ENCODE measurements at regions not wholly inside any gene's neighbourhood (a gene's known extent, or its start where the extent isn't known, plus 50 kb on each side); places are given as distances from the start of the nearest gene placed in this dataset.

DNA sequence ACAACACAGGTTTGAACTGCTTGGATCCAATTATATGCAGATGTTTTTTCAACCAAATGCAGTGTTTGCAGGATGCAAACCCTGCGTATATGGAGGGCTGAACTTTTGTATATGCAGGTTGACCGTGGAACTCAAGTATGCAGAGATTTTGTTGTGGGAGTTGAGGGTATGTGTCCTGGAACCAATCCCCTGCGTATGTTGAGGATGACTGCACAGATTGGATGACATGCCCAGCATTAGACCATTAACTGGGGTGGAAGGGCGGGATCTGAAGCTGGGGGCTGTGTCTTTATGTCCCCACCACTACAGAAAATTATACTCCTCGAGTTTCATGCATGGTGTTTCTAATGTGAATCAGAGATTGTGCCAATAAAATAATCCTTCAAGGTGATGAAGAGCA is 162.2 kb upstream of the RMST start:
- H3K27me3 ChIP-seq (ENCODE audit: insufficient read depth, low read depth), result no peaks in the 10 kb centered on the region
- no peaks in the 10 kb centered on the region for H3K79me2 ChIP-seq (ENCODE audit: insufficient read depth, low read depth)
- H3K4me2 ChIP-seq, result no peak overlapping the region
- H2AFZ ChIP-seq (ENCODE audit: low read depth), result no peak overlapping the region
- no peak for TF ChIP-seq CTCF (conservative IDR thresholded peaks at IDR 0.05; ENCODE audit: low read depth, low read length)
- H3K27ac ChIP-seq, result no peak overlapping the region
- no peak overlapping the region for H3K4me3 ChIP-seq (IDR thresholded peaks at IDR 0.05; ENCODE audit: insufficient read depth, low read depth, low read length)
- H4K20me1 ChIP-seq (ENCODE audit: insufficient read depth), result no peaks in the 10 kb centered on the region
- H3K4me1 ChIP-seq (ENCODE audit: low read depth, poor library complexity, severe bottlenecking), result no peaks in the 10 kb centered on the region
- H3K36me3 ChIP-seq (ENCODE audit: insufficient read depth), result no peaks in the 10 kb centered on the region
- no peak overlapping the region for H3K9ac ChIP-seq

GRCh38 chr12:97300891-97301290 is 161.7 kb upstream of the RMST start:
- no peaks in the 10 kb centered on the region for H4K20me1 ChIP-seq (ENCODE audit: insufficient read depth)
- TF ChIP-seq CTCF (conservative IDR thresholded peaks at IDR 0.05; ENCODE audit: low read depth, low read length), result no peak
- no peaks in the 10 kb centered on the region for H3K79me2 ChIP-seq (ENCODE audit: insufficient read depth, low read depth)
- no peak overlapping the region for H3K4me2 ChIP-seq
- no peak overlapping the region for H3K27ac ChIP-seq
- no peaks in the 10 kb centered on the region for H3K4me1 ChIP-seq (ENCODE audit: low read depth, poor library complexity, severe bottlenecking)
- H3K4me3 ChIP-seq (IDR thresholded peaks at IDR 0.05; ENCODE audit: insufficient read depth, low read depth, low read length), result no peak overlapping the region
- no peaks in the 10 kb centered on the region for H3K36me3 ChIP-seq (ENCODE audit: insufficient read depth)
- no peak overlapping the region for H3K9ac ChIP-seq
- H2AFZ ChIP-seq (ENCODE audit: low read depth), result no peak overlapping the region
- no peaks in the 10 kb centered on the region for H3K27me3 ChIP-seq (ENCODE audit: insufficient read depth, low read depth)

GRCh38 chr12:97301576-97301975 is 161.0 kb upstream of the RMST start:
- H3K79me2 ChIP-seq (ENCODE audit: insufficient read depth, low read depth), result no peaks in the 10 kb centered on the region
- no peak overlapping the region for H3K4me3 ChIP-seq (IDR thresholded peaks at IDR 0.05; ENCODE audit: insufficient read depth, low read depth, low read length)
- H3K27me3 ChIP-seq (ENCODE audit: insufficient read depth, low read depth), result no peaks in the 10 kb centered on the region
- no peak overlapping the region for H2AFZ ChIP-seq (ENCODE audit: low read depth)
- H3K27ac ChIP-seq, result no peak overlapping the region
- no peaks in the 10 kb centered on the region for H3K4me1 ChIP-seq (ENCODE audit: low read depth, poor library complexity, severe bottlenecking)
- H4K20me1 ChIP-seq (ENCODE audit: insufficient read depth), result no peaks in the 10 kb centered on the region
- H3K36me3 ChIP-seq (ENCODE audit: insufficient read depth), result no peaks in the 10 kb centered on the region
- no peak overlapping the region for H3K9ac ChIP-seq
- no peak overlapping the region for H3K4me2 ChIP-seq
- TF ChIP-seq CTCF (conservative IDR thresholded peaks at IDR 0.05; ENCODE audit: low read depth, low read length), result no peak

DNA sequence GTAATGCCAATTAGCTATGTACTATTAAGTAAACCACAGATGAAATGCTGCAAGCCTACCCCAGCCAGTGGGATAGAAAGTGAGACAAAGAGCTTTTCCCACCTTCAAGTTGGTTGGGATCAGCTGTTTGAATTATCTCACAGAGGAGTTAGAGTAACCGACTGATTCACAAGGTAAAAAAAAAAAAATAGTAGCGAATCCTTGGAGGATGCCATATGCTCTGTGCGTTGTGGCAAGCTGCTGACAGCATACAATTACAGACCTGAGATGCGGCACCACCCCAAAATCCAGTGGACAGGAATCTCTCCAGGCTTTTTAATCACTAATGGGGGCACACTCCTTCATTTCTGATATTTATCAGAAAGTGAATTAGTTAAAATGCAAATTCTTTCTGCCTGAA is 157.0 kb upstream of the RMST start:
- no peak overlapping the region for H3K9ac ChIP-seq
- H3K4me3 ChIP-seq (IDR thresholded peaks at IDR 0.05; ENCODE audit: insufficient read depth, low read depth, low read length), result no peak overlapping the region
- no peak overlapping the region for H2AFZ ChIP-seq (ENCODE audit: low read depth)
- no peaks in the 10 kb centered on the region for H4K20me1 ChIP-seq (ENCODE audit: insufficient read depth)
- H3K27ac ChIP-seq, result no peak overlapping the region
- H3K27me3 ChIP-seq (ENCODE audit: insufficient read depth, low read depth), result no peaks in the 10 kb centered on the region
- no peaks in the 10 kb centered on the region for H3K4me1 ChIP-seq (ENCODE audit: low read depth, poor library complexity, severe bottlenecking)
- H3K36me3 ChIP-seq (ENCODE audit: insufficient read depth), result no peaks in the 10 kb centered on the region
- TF ChIP-seq CTCF (conservative IDR thresholded peaks at IDR 0.05; ENCODE audit: low read depth, low read length), result no peak
- H3K79me2 ChIP-seq (ENCODE audit: insufficient read depth, low read depth), result no peaks in the 10 kb centered on the region
- no peak overlapping the region for H3K4me2 ChIP-seq

- Histone ChIP-seq H3K4me3 (IDR thresholded peaks at IDR 0.05; ENCODE audit: insufficient read depth, low read depth, low read length) (no peak overlapping the region), H4K20me1 (ENCODE audit: insufficient read depth) (no peaks in the 10 kb centered on the region), H3K4me1 (ENCODE audit: low read depth, poor library complexity, severe bottlenecking) (no peaks in the 10 kb centered on the region), H3K36me3 (ENCODE audit: insufficient read depth) (no peaks in the 10 kb centered on the region), H3K27me3 (ENCODE audit: insufficient read depth, low read depth) (no peaks in the 10 kb centered on the region), H3K9ac (no peak overlapping the region), H3K27ac (no peak overlapping the region), H3K4me2 (no peak overlapping the region), H2AFZ (ENCODE audit: low read depth) (no peak overlapping the region), H3K79me2 (ENCODE audit: insufficient read depth, low read depth) (no peaks in the 10 kb centered on the region)
- no peak for TF ChIP-seq CTCF (conservative IDR thresholded peaks at IDR 0.05; ENCODE audit: low read depth, low read length)
Measured at GRCh38 chr12:97306147-97306546, 156.5 kb upstream of the RMST start.
